Activated CD8-positive, alpha-beta memory T cell treated with anti-CD3 and anti-CD28 coated beads for 4 hours (primary cell): ENCODE measurements at regions not wholly inside any gene's neighbourhood (a gene's known extent, or its start where the extent isn't known, plus 50 kb on each side); places are given as distances from the start of the nearest gene placed in this dataset.
"Not testable (repeated sequence)": the region's sequence is repeated elsewhere in the genome, so short reads cannot be mapped to it uniquely, and the experiment has no call there.

Experiments used
- DNase-seq, 2 donors: peaks; one replicate each; pipeline ENCODE4 v3.0.0-alpha.2; 2020; ENCODE audit warnings: low read depth in 2 of 2

GRCh38 chr1:120465900-120466299 lies 51.1 kb downstream of the NBPF8 start:
- not testable (repeated sequence) for DNase-seq

- DNase-seq: not testable (repeated sequence)
Measured at GRCh38 chr1:120477663-120478062, 62.8 kb downstream of the NBPF8 start.

GRCh38 chr1:120478400-120478799 lies 63.6 kb downstream of the NBPF8 start:
- not testable (repeated sequence) for DNase-seq

GRCh38 chr1:120487542-120487941 lies 72.7 kb downstream of the NBPF8 start:
- not testable (repeated sequence) for DNase-seq

- DNase-seq: not testable (repeated sequence)
Measured at GRCh38 chr1:120489217-120489616, 74.4 kb downstream of the NBPF8 start.

- DNase-seq: not testable (repeated sequence)
Measured at GRCh38 chr1:120497145-120497544, 82.3 kb downstream of the NBPF8 start.

- not testable (repeated sequence) for DNase-seq
Measured at GRCh38 chr1:120503284-120503683, 88.4 kb downstream of the NBPF8 start.

- not testable (repeated sequence) for DNase-seq
Measured at GRCh38 chr1:120506352-120506751, 91.5 kb downstream of the NBPF8 start.

- DNase-seq: not testable (repeated sequence)
Measured at GRCh38 chr1:120508351-120508750, 93.5 kb downstream of the NBPF8 start.

GRCh38 chr1:120509258-120509657 lies 94.4 kb downstream of the NBPF8 start:
- not testable (repeated sequence) for DNase-seq

GRCh38 chr1:120513099-120513498 lies 98.3 kb downstream of the NBPF8 start:
- DNase-seq: not testable (repeated sequence)

GRCh38 chr1:120513531-120513930 lies 98.7 kb downstream of the NBPF8 start:
- DNase-seq: not testable (repeated sequence)

GRCh38 chr1:120519196-120519595 lies 104.4 kb downstream of the NBPF8 start:
- not testable (repeated sequence) for DNase-seq

GRCh38 chr1:120524416-120524815 lies 109.6 kb downstream of the NBPF8 start:
- not testable (repeated sequence) for DNase-seq

GRCh38 chr1:120525386-120525785 lies 110.6 kb downstream of the NBPF8 start:
- not testable (repeated sequence) for DNase-seq

GRCh38 chr1:120529475-120530089 lies 114.7 kb downstream of the NBPF8 start:
- not testable (repeated sequence) for DNase-seq

- not testable (repeated sequence) for DNase-seq
Measured at GRCh38 chr1:120531455-120531854, 116.6 kb downstream of the NBPF8 start.

- DNase-seq: not testable (repeated sequence)
Measured at GRCh38 chr1:120534361-120535047, 119.7 kb downstream of the NBPF8 start.

GRCh38 chr1:120535052-120535451 lies 120.2 kb downstream of the NBPF8 start:
- DNase-seq: not testable (repeated sequence)

- not testable (repeated sequence) for DNase-seq
Measured at GRCh38 chr1:120541394-120541793, 126.6 kb downstream of the NBPF8 start.

- not testable (repeated sequence) for DNase-seq
Measured at GRCh38 chr1:120542365-120542764, 127.5 kb downstream of the NBPF8 start.

- not testable (repeated sequence) for DNase-seq
Measured at GRCh38 chr1:120542940-120543339, 128.1 kb downstream of the NBPF8 start.

GRCh38 chr1:120544434-120544833 lies 129.6 kb downstream of the NBPF8 start:
- DNase-seq: peak; percentile 58 to 77
